HG02938 (cell line): ENCODE measurements at regions not wholly inside any gene's neighbourhood (a gene's known extent, or its start where the extent isn't known, plus 50 kb on each side); places are given as distances from the start of the nearest gene placed in this dataset.

Experiments used
- ATAC-seq: cut with Tn5 transposase; IDR thresholded peaks from one replicate; pipeline ENCODE4 v1.9.1; 2021; ENCODE audit warnings: mild to moderate bottlenecking, moderate library complexity; ENCODE audit not compliant: unreplicated experiment

DNA sequence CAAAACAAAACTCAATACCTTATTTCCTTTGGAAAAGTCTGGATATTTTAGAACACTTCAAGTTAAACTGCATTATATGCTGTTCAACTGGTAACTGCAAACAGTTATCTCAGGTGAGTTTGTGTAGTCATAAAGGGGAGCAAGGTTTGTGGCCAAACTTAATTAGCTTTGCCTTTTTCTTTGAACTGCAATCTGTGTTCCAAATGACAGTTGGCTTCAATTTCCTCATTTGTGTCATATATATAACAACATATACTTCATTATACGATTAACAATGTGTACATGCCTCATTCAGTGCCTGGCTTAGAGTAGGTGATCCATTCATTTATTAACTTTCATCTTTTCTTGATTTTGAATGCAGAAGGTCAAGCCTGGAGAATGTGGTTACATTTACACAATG is 55.8 kb downstream of the KCNE4 start:
- ATAC-seq, result no peak

DNA sequence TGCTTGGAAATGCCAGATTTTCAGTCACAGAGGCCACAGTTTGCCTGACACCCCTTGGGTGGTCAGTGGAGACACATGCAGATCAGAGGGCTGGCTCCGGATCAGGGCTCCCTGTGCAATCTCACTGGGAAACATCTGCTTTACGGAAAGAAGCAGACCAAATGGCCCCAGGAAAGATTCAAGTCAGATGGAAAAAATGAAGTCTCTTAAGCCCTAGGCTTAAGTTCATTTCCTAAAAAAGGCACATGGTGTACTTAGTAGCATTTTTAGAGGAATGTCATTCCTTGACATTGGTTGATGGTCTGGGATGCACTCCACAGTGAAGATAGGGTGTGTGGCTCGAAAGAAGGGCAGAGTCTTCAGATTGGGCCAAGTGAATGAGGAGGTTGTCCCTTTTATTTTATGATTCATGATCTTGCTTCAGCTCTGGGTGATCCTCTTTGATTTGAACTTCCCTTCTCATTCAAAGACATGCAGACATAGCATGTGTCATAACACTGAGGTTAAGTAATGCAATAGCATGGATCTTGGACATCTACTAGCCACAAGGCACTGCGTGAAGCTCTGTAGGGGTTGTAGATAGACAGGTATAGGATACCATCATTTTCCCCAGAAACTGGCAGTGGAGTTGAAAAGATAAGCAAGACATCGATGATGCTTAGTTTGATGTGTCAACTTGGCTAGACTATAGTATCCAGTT is 56.5 kb downstream of the KCNE4 start:
- ATAC-seq, result no peak

DNA sequence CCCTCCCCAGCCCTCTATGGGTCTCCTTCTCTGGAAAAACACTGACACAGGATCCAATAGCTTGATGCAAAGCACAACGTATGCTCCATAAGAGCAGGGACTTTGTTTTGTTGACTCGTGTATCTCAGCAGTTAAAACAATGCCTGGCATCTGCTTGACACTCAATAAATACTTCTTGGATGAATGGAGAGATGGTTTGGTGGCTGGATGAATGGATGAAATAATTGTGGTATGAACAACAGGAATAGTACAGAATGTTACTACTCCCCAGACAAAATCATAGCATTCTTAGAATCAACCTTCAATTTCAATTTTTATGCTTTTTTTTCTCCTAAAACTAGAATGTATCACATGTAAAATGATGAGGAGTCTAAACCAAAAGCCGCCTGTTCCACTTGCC is 57.4 kb downstream of the KCNE4 start:
- ATAC-seq, result no peak

DNA sequence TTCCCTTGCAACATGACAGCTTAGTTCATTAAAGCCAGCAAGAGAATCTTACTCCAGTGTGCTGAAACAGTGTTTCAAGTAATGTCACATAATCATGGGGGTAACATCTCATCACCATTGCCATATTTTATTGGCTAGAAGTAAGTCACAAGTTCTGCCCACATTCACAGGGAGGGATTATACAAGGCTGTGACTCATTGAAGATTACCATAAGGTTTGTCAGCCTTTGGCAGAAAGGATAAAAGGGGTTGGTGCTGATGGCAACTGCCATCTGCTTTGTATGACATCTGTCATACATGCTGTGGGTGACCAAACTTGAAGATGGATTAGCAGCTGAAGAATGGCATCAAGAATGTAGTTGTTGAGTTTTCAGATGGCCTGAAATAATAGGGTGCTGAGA is 61.2 kb downstream of the KCNE4 start:
- no peak for ATAC-seq

DNA sequence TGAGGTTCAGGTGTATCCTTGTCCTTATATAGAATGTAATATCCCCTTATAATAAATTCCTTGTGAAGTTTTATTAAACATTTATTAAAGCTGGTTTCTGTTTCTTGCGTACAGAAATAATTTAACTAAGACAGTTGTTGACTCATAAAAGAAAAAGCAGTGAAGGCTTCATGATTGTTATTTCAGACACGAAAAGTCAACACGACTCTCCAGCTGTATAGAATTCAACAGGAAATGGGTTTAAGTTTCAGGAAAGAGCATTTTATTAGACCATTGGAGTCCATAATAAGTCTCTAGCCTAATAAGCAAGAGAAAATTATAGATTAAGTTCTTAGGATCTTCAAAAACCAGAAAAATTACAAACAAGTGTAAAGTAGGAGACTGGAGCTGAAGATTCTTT is 62.2 kb downstream of the KCNE4 start:
- ATAC-seq, result no peak

DNA sequence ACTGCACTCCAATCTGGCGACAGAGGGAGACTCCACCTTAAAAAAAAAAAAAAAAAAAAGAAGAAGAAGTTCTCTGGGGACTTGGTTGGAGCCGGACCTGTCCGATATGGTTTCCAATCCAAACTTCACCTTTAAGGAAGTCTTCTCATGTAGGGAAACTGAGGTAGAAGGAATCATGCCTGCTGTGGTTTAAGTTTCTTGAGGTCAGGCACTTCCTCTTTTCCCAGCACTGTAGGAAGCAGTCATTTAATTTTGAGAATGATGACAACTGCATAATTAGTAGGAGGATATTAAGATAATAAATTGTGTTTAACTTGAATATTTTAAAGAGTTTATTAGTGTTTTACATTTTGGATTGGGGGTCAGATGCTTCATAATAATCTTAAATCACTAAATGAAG is 62.9 kb downstream of the KCNE4 start:
- no peak for ATAC-seq

DNA sequence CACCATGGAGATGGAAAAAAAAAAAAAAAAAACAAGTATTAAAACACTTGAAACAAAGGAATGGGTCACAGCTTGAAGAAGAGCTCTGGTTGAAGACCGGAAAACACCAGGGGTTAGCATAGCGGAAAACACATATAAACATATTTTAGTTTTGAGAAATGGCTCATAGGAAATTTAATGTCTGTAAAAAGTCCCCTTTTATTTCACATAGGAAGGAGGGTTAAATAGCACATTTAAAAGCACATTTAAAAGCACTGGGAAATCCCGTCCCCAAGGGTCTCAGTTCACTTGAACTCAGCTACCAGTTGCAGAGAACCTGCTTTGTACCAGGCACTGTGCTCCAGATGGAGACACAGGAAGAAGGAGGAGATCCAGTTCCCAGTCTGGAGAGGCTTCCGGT is 65.5 kb downstream of the KCNE4 start:
- no peak for ATAC-seq

DNA sequence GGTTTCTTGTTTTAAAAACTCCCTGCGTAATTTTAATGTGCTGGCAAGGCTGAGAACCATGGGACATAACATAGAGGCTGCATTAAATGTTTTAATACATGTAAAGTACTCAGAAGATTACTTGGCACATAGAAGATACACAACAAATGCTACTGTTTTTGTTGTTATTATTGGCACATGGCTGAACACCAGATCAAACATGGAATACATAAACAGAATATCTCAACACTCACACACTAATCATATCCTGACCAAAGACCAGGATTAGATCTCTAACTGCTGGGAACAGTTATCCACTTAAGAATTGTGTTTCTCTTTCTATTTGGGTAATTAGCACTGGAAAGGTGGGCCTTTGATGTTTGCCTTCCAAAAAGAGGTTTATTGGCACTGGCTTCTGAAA is 69.3 kb downstream of the KCNE4 start:
- no peak for ATAC-seq

DNA sequence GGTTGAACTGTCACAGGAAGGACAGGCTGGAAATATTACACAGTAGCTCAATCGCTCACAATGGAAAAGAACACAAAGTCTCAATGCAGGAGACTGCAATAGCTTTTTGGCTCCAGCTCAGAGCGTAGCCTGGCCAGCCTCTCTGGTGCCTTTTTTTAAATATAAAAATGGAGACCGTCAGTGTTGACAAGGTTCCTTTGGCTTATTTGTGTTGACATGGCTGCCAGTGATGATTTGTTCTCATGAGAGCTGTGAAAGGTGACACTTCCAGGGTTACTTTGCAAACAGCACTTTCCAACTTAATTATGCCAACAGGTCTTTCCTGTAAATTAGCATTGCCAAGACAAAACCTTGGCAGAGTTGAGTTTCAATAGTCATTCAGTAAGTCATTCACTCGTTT is 70.8 kb downstream of the KCNE4 start:
- no peak for ATAC-seq

DNA sequence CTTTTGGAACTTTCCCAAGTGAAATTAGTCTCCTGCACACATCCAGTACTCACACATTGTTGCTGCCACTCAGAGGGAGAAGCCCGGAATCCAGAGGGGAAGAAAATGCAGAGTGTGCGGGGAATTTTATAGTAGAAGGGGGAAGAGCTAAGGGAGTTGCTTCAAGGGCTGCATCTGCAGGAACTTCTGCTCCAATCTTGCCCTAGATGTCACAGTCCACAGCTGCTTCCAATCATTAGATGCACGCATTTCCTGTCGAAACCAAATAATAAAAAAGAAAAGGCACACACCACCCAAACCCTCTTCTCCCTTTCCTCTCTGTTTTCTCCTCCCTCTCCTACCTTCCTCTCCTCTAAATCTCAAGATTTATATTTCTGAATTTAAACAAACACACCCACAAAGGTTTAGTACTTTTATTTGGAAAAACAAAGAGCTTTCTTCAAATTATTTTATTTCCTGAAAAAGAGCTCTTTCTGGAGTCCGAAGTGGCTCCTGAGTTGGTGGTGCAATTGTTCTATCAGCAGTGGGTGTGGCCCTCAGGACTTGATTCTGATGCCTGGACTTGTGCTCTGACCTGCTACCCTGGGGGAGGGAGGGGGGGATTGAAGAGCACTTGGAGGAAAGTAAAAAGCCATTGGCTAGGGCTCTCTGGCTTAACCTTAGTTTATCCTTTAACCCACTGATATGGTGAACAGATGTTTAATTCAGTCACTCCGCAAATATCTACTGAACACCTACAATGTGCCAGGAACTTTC is 72.0 kb downstream of the KCNE4 start:
- no peak for ATAC-seq

DNA sequence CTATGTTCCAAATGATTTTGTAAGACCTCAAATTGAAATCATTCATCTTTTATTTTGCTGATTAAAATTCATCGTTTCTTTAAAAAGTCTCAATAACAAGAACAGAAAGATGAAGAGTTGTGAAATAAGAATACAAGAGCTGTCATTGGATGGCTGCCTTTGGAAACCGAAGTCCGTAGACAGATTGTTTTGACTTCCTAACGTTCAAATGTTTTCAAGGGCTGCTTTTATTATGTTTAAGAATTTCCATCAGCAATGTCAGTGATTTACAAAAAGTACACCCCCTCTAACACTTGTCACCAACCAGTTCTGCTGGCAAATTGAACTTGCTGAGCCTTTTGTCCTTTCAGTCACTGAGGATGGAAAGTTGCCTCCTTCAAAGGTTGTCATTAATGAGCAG is 89.6 kb downstream of the KCNE4 start:
- ATAC-seq, result no peak

DNA sequence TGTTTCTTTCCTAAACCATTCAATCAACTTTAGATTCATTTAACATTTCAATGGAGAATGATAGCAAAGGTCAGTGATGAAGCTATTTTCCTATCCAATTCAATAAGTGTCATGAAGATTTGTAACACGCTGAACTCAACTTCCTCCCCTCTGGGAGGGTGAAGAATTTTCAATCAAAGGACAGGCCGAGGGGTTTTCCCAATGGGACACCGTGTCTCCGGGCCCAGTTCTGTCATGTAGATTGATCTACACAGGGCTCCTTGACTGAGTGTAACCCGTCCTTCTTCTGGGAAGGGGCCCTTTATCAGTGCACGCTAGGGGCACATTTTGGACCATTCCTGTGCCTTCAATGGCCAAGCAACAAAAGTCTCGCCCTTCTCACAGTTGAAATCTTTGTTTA is 90.1 kb downstream of the KCNE4 start:
- ATAC-seq, result no peak

DNA sequence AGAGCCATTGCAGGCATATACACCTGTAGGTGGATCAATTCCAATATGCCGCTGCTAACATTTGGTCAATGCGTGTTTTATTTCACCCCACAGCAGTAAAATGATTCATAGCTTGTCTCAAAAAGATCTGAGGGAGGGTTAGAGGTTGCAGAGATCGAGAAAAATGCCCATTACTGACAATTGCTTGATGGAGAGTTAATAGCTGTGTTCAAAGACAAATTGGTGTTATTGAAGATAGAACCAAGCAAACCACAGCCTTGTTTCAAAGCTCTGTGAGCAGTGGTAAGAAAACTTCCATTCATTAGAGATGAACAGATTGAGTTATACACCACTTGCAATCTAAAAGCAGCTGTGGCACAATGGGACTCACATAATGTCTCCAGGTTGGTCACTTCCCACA is 95.4 kb downstream of the KCNE4 start:
- ATAC-seq, result no peak

DNA sequence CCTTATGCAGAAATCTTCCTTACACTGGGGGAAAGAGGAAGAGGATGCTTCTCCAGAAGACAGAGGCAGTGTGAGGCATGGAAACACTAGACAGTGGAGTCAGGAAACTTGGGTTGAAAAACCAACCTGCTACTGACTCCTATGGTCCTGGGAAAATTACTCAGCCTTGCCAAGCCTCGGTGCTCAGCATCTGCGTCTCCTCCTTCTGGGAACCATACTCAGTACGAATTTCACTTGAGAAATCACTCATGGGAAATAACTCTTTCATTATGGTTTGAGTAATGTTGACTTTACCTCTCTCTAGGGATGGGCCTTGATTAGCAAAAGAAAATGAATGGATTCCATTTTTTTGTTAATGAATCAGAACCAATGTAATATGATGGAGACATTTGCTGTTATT is 96.5 kb downstream of the KCNE4 start:
- ATAC-seq, result no peak

DNA sequence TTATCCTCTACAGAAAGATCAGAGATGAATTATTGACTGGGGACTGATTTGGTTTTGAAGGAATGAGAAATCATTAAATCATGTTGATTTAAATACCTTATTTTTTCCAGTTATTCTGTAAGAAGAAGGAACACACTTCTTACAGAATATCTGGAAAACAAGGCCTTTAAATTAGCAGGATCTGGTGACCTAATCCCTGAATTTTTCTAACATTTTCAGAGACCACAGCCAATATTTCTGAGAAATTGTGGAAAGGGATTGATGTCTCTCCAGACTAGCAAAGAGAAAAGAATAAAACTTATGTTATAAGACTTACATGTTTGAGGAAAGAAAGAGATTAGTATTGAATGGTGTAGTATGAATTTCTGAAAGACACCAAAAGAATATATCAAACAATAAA is 104.0 kb downstream of the KCNE4 start:
- ATAC-seq, result no peak

DNA sequence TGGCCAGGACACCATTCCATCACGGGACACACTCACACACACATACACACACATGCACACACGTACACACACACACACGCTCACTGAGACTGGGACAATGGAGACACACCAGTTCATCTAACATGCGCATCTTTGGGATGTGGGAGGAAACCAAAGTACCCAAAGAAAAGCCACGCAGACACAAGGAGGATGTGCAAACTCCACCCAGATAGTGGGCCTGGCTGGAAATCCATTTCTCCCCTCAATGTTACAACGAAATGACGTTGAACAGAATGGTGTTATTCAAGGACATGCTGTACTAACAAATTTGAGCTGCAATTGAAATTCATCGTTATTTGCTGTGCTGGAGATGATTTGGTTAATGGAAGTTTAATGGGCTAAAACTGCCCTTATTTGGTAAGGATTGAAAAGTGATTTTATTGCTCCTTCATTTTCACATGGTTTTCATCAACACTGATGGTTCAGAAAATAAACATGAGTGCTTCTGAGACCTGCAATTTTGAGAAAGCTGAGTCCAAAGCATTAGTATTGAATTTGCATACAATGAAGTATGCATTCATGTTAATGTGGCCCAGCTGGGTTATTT is 110.0 kb downstream of the KCNE4 start:
- no peak for ATAC-seq

DNA sequence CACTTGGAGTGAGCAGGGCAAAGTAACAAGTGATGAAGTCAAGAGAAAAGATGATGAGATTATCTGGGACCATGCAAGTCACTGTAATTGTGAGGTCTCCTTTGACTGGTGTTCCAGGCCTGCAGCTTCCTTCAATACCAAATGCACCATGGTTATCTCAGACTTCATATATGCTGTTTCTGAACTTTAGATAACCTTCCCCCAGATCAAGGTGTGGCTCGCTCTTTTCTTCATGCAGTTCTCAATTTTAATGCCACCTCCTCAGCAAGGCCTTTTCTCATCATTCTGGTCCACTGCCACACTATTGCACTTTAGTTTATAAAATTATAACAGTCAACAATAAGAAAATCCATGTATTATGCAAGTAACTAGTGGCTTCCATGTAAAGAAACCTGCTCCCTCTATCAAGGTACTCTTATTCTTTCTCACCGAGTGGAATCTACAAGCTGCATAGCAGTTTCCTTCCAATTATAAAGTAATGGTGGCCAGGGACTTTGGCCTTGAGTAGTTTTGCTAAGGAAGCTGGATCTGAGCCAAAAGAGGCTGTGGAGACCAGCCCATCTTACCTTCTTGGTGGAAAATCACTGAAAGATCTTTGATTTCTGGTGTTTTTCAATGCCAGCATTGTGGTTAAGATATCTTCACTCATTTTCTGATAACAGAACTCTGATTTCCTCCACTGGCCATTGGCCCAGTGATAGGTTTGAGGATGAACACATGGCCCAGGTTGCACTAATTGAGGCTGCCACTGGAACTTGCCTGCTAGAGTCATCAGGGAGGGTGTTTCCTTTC is 113.6 kb downstream of the KCNE4 start:
- no peak for ATAC-seq

DNA sequence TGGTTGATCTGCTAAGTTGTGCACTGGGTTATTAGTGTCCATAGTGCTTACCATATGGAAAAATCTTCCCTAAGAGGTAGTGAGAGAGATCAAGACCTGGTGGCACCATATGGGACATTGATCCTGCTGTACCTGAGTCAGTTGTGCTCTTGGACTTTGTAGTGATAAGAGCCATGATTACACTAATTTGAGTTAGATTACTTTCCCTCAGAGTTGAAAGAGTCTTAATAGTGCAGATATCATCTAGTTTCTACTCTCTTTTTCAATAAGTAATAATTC is 114.2 kb downstream of the KCNE4 start:
- no peak for ATAC-seq

DNA sequence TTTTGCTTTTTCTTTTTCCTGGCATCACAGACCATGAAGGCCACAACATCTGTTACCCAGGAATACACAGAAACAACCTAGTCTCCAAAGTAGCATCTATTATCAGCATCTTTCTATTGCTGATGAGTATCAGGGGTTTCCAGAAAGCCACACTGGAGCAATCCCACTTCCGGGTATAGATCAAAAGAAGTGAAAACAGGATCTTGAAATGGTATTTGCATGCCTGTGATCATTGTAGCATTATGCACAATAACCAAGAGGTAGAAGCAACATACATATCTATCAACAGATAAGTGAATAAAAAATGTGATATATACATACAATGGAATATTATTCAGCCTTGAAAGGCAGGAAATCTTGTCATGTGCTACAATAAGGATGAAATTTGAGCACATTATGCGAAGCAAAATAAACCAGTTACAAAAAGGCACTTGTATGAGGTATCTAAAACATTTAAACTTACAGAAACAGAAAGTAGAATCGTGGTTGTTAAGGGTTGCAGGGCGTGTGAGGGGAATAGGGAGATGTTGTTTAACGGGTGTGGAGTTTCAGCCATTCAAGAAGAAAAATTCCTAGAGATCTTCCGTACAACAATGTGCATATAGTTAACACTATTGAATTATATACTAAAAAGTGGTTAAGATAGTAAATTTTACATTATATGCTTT is 115.1 kb downstream of the KCNE4 start:
- no peak for ATAC-seq

DNA sequence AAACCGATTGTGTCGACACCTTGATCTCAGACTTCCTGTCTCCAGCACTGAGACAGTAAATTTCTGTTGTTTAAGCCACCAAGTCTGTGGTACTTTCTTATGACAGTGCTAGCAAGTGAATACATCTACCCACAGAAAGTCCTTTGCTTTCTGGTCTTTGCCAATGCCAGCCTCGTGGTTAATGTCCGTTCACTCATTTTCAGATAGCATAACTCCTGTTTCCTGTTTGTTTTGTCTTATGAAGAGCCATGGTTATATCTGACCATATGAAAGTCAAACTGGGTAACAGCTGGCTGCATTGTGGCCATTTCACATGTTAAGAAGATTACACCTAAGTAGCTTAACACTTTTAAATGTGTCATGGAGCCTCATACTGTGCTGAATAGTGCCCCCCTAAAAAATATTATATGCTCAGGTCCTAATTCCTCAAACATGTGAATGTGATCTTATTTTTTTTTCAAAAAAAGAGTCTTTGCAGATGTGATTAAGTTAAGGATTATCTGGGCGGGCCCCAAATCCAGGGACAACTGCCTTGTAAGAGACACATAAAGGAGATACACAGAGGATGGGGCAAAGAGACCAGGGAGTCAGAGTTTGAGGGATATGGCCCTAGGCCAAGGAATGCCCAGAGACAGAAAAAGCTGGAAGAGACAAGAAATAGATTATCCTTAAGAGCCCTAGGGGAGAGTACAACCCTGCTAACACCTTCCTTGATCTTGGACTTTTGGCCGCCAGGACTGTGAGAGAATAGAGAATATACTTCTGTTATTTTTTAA is 118.0 kb downstream of the KCNE4 start:
- ATAC-seq, result peak; percentile 83

DNA sequence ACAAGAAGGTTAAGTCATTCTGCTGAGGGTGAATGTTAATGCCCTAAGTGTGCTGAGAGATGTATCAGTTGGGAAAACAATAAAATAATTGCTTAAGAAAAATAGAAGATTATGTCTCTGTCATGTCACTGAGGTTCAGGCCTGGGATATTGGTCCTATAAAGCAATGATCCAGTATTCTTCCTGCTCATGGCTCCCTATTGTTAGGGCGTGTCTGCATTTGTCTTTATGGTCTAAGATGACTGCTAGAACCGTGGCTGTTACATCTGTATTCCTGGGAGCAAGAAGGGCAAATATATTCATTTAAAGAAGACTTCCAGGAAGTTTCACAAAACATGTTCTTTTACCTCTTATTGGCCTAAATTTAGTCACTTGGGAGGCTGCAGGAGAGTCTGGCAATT is 125.0 kb downstream of the KCNE4 start:
- no peak for ATAC-seq
